Fibroblast of mammary gland (primary cell): ENCODE measurements at regions not wholly inside any gene's neighbourhood (a gene's known extent, or its start where the extent isn't known, plus 50 kb on each side); places are given as distances from the start of the nearest gene placed in this dataset.

Experiments
- DNase-seq: peaks from one replicate; pipeline ENCODE4 v3.0.0-alpha.2; 2010; ENCODE audit warnings: low read depth
- H3K4me3 ChIP-seq: 2 replicates; pipeline ENCODE4 v1.5.1; 2011; ENCODE audit warnings: low read depth, mild to moderate bottlenecking, low read length, moderate library complexity; ENCODE audit not compliant: control insufficient read depth
- TF ChIP-seq, protein P1 (sequence below): conservative IDR thresholded peaks from 2 replicates; pipeline ENCODE4 v1.5.1; 2011; ENCODE audit warnings: low read depth, low read length, inconsistent platforms; ENCODE audit not compliant: control insufficient read depth, insufficient read depth

DNA sequence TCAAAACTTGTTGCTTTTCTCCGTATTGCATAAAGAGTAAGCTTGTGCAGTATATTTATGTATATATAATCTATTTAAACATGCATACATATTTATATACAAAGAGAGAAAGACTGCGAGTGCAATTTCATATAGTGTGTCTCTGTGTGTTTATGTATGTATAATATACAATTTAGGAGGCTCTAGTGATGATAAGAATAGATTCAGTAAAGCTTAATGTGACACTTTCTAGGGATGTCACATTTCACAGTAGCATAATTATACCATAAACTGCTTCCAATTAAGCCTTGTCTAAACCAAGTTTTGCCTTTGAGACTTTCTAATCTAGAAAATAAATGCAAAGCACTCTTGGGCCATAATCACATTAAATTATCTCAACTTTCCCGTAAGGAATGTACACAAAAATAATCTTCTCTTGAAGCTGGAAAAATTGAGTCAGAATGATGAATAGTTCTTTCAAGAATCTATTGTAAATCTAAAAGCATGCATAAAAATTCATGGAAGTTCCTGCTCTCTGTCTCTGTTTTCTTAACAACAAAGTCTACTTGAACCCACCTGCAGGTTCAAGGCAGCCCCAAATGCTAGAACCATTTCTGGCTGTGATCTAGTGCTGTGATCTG is 114.1 kb upstream of the NPY2R start:
- H3K4me3 ChIP-seq: no peak overlapping the region
- TF ChIP-seq, protein P1, sequence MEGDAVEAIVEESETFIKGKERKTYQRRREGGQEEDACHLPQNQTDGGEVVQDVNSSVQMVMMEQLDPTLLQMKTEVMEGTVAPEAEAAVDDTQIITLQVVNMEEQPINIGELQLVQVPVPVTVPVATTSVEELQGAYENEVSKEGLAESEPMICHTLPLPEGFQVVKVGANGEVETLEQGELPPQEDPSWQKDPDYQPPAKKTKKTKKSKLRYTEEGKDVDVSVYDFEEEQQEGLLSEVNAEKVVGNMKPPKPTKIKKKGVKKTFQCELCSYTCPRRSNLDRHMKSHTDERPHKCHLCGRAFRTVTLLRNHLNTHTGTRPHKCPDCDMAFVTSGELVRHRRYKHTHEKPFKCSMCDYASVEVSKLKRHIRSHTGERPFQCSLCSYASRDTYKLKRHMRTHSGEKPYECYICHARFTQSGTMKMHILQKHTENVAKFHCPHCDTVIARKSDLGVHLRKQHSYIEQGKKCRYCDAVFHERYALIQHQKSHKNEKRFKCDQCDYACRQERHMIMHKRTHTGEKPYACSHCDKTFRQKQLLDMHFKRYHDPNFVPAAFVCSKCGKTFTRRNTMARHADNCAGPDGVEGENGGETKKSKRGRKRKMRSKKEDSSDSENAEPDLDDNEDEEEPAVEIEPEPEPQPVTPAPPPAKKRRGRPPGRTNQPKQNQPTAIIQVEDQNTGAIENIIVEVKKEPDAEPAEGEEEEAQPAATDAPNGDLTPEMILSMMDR: no peak
- no peak for DNase-seq

DNA sequence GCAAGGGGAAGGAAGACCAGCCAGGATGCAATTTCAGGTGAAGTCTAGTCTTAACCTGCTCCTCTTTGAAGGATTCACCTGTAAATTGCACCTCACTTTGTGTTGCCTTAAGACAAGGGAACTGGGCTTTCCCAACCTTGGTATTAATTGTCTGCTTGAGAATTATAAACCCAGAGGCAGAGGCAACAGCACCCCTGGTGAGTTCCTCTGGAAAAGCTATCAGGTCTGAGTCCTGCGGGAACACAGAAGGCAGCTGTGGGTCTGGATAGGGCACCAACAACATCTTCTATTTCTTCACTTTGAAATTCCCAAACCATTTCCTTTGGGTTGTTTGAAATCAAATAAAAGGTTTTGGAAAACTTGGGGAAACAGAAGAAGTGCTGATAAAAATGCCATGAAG is 109.2 kb upstream of the NPY2R start:
- H3K4me3 ChIP-seq: no peak overlapping the region
- no peak for DNase-seq
- TF ChIP-seq, protein P1: no peak

DNA sequence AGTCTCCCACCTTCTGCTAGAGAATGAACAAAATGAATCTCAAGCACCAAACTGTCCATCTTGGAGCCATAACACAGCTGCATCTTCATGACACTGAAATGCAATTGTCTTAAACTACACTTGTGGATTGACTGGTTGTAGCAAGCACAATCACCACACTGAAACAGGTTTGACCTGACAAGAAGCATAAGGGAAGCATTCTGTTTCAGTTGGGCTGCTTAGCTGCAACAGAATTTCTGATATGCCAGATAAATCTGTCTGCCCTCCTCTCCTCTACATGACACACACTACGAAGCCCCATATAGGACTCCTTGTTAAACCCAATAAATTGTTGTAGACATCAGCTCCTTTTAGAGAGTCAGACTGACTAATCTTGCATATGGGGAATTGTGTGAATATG is 101.8 kb upstream of the NPY2R start:
- no peak overlapping the region for H3K4me3 ChIP-seq
- no peak for DNase-seq
- TF ChIP-seq, protein P1: no peak

DNA sequence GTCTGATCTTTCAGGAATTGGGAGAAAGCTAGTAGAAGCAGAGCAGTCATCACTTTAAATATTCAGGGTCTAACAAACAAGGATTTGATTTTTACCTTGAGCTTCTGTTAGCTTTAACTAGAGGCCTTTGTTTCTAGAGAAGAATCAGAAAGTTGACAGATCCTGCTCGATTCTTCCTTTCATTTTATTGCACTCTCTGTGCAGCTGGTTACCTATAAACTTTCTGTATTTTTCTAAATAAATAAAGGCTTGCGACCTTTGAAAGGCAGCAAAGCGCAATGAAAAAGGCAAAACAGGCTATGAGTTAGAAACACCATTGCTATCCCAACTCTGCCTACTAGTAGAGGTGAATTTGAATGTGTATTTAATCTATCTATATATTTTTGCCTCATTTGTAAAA is 101.4 kb upstream of the NPY2R start:
- no peak for DNase-seq
- TF ChIP-seq, protein P1: no peak
- H3K4me3 ChIP-seq: no peak overlapping the region

DNA sequence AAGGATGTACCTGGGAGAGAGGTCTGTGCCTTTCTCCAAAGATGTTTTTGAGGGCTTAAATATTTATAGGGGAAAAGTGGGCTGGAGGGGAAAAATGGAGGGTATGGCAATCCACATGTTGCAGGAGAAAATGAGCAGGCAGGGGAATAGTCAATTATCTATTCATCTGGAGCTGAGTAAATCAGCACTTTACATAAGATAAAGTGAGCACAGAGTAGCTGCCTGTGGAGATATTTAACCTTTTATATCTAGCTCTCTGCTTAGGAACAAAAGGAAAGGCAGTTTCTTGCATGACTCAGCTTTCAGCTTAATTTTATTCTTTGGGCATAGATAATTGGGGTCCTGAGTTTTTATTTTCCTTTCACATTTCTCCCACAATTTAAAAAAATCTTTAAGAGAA is 93.6 kb upstream of the NPY2R start:
- TF ChIP-seq, protein P1: no peak
- no peak for DNase-seq
- H3K4me3 ChIP-seq: no peak overlapping the region

DNA sequence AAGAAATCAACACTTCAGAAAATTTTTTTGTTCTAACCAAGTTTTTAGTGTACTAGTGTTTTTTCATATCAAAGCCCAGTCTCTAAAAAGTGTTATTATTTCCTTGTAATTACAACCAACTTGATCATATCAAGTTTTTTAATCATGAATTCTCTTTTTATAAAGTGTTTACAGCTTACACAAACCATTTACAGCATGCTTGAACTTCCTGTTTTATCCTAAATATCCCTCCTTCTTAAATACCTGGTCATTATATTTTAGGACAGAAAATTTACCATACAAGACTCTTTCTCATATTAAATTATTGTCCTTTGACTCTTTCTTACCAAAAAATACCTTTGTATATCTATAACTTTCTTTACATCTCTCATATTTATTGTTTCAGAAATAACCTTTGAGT is 89.4 kb upstream of the NPY2R start:
- TF ChIP-seq, protein P1: no peak
- H3K4me3 ChIP-seq: no peak overlapping the region
- no peak for DNase-seq

DNA sequence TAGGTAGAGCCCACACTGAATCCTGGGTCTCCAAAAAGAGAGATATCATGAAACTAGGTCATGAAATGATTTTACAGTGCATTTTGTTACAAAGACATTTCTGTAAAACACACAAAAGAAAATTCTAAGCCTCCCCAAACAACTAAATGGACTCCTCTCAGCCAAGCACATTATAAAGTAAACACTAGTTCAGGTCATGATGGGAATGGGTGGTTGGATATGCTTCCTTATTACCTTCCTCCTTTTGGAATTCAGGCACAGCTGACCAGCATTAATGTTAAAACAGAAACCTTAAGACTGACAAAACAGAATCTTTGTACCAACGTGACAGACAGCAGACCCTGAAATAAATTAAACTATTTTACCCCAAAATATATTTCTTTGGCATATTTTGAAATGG is 87.9 kb upstream of the NPY2R start:
- H3K4me3 ChIP-seq: no peak overlapping the region
- TF ChIP-seq, protein P1: no peak
- no peak for DNase-seq
